OCI-LY3 (cell line): ENCODE measurements at regions not wholly inside any gene's neighbourhood (a gene's known extent, or its start where the extent isn't known, plus 50 kb on each side); places are given as distances from the start of the nearest gene placed in this dataset.

Experiments
- H2AFZ ChIP-seq: fragments of 200-600, 300-600 bp; shearing (Covaris generic); 2 replicates; pipeline ENCODE4 v1.6.0; 2014; ENCODE audit warnings: antibody characterized with exemption, low read depth, low read length
- H3K27ac ChIP-seq: fragments of 200-600, 300-600 bp; sonication (generic); 2 replicates; pipeline ENCODE4 v1.5.1; 2014; ENCODE audit warnings: mild to moderate bottlenecking, low read length, moderate library complexity, mixed read lengths
- H3K27me3 ChIP-seq: fragments of 200-600, 300-600 bp; sonication (generic); 2 replicates; pipeline ENCODE4 v1.6.1; 2014; ENCODE audit warnings: low read depth, low read length, mixed read lengths
- H3K36me3 ChIP-seq: fragments of 200-600, 300-600 bp; sonication (generic); replicated peaks from 2 replicates; pipeline ENCODE3; 2014; ENCODE audit warnings: low read depth, low read length, mixed read lengths
- H3K4me1 ChIP-seq: fragments of 300-600, 200-600 bp; sonication (generic); 2 replicates; pipeline ENCODE4 v1.6.1; 2014; ENCODE audit warnings: low read length, mixed read lengths
- H3K4me2 ChIP-seq: fragments of 200-600, 300-600 bp; sonication (generic); 2 replicates; pipeline ENCODE4 v1.6.1; 2014; ENCODE audit warnings: low read length, mixed read lengths
- H3K4me3 ChIP-seq: fragments of 300-600, 200-600 bp; sonication (generic); 2 replicates; pipeline ENCODE4 v1.5.1; 2014; ENCODE audit warnings: antibody characterized with exemption, mild to moderate bottlenecking, low read length, moderate library complexity
- H3K79me2 ChIP-seq: fragments of 300-600, 200-600 bp; shearing (Covaris generic); 2 replicates; pipeline ENCODE4 v1.6.1; 2014; ENCODE audit warnings: mild to moderate bottlenecking, low read length, mixed read lengths
- H3K9ac ChIP-seq: fragments of 300-600, 200-600 bp; shearing (Covaris generic); 2 replicates; pipeline ENCODE4 v1.6.0; 2014; ENCODE audit warnings: mild to moderate bottlenecking, low read length, moderate library complexity
- H3K9me3 ChIP-seq: fragments of 200-600, 300-600 bp; shearing (Covaris generic); 2 replicates; pipeline ENCODE4 v1.6.1; 2014; ENCODE audit warnings: low read length, mixed read lengths; ENCODE audit not compliant: insufficient read depth
- H4K20me1 ChIP-seq: fragments of 200-600, 300-600 bp; sonication (generic); 2 replicates; pipeline ENCODE4 v1.6.1; 2016; ENCODE audit warnings: low read length, mixed read lengths; ENCODE audit not compliant: insufficient read depth
- CTCF ChIP-seq: fragments of 200-600, 300-600 bp; sonication (generic); IDR thresholded peaks from 2 replicates; pipeline ENCODE4 v1.5.1; 2014; ENCODE audit warnings: antibody characterized with exemption, low read length, low read depth
- EZH2phosphoT487 ChIP-seq: fragments of 200-600 bp; shearing (Covaris generic); IDR thresholded peaks from 2 replicates; pipeline ENCODE4 v1.6.1; 2018; ENCODE audit warnings: antibody characterized with exemption, mixed run types, low read depth

- H3K36me3 ChIP-seq = peaks cover 9% of the 10 kb centered on the region
- no peak overlapping the region for H3K27ac ChIP-seq
- no peak for TF ChIP-seq CTCF
- TF ChIP-seq EZH2phosphoT487 = no peak
- H3K79me2 ChIP-seq = peaks cover 11% of the 10 kb centered on the region
- no peaks in the 10 kb centered on the region for H3K9me3 ChIP-seq
- H3K4me1 ChIP-seq = peaks cover 21% of the 10 kb centered on the region
- H3K27me3 ChIP-seq = peaks cover 5% of the 10 kb centered on the region; the same call in 1 of the 2 replicates
- no peaks in the 10 kb centered on the region for H4K20me1 ChIP-seq
- peak overlapping the region; percentile 20; the same call in 1 of the 2 replicates for H3K9ac ChIP-seq
- peak overlapping the region; percentile 98 for H3K4me2 ChIP-seq
- no peak overlapping the region for H2AFZ ChIP-seq
- H3K4me3 ChIP-seq = peak overlapping the region; percentile 91
These were observed 137.5 kb upstream of the KRAS start for GRCh38 chr12:25388183-25388582.

DNA sequence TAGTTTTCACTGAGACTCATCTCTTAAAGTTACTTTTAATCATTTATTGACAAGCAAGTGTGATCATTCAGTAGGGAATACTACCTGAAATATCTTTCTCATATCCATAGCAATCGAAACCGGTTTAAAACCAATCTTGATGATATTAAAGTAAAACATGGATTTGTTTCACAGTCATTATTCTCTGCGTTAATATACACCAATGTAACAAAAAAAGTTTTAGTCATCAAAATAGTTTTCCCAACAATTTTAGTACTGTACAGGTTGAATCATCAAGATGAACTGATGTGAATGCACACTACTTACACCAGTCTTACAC lies 137.0 kb upstream of the KRAS start:
- Histone ChIP-seq H3K36me3 (peaks cover 9% of the 10 kb centered on the region), H3K9me3 (no peaks in the 10 kb centered on the region), H3K79me2 (peaks cover 11% of the 10 kb centered on the region), H3K9ac (peak overlapping the region; percentile 20; the same call in 1 of the 2 replicates), H3K4me3 (peak overlapping the region; percentile 91), H2AFZ (no peak overlapping the region), H3K27me3 (peaks cover 5% of the 10 kb centered on the region; the same call in 1 of the 2 replicates), H3K4me2 (peak overlapping the region; percentile 98), H3K27ac (no peak overlapping the region), H4K20me1 (no peaks in the 10 kb centered on the region), H3K4me1 (peaks cover 26% of the 10 kb centered on the region)
- no peak for TF ChIP-seq EZH2phosphoT487
- TF ChIP-seq CTCF = no peak

DNA sequence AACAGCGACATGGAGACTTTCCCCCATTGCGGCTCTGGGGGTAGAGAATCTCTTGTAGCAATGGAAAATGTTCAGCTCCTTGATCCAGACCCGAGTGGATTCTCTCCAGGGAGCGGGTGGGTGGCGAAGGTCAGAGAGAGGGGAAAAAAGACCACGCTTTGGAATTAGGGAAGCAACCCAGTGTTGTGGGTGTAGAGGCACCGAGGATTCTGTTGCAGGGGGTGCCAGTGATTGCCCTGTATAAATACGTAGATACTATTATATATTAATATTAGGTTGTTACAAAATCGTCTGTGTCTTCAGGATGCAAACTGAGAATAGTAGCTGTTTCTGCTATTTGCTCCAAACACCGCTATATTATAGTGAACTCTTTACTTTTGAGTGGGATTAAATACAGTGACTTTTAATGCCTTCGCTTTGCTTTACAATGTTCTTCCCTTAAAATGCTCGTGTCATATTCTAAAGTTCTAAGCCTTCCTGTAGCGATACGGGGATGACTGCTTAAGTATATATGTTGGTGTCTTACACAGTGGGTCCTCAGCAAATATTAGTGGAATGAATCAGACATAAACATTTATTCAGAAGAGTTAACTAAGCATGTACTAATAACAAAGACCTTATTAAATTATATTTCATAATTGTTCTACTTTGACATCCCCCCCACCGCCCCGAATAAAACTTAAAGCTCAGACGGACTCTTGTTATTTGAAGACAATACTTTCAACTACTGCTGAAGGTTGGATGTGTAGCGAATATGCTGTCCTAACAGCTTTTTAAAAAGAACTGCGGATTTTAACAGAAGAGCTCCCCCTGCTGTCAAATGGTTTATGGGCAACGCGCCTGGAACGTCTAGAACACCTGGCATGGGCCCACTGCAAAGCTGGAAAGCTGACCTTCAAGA lies 136.4 kb upstream of the KRAS start:
- Histone ChIP-seq H3K9ac (peak overlapping the region; percentile 77), H3K27ac (peak overlapping the region; percentile 89)

More for the DNA sequence above, 136.4 kb upstream of the KRAS start:
- Histone ChIP-seq H4K20me1 (no peaks in the 10 kb centered on the region), H3K4me2 (peak overlapping the region; percentile 98), H3K79me2 (peaks cover 11% of the 10 kb centered on the region), H3K4me3 (peak overlapping the region; percentile 91), H3K27me3 (peaks cover 5% of the 10 kb centered on the region; the same call in 1 of the 2 replicates), H3K36me3 (peaks cover 9% of the 10 kb centered on the region), H3K4me1 (peaks cover 32% of the 10 kb centered on the region), H3K9me3 (no peaks in the 10 kb centered on the region), H2AFZ (peak overlapping the region; percentile 31; the same call in 1 of the 2 replicates)
- TF ChIP-seq EZH2phosphoT487 (no peak), CTCF (peak; percentile 95)
